OCI-LY7 (cell line): ENCODE measurements at regions not wholly inside any gene's neighbourhood (a gene's known extent, or its start where the extent isn't known, plus 50 kb on each side); places are given as distances from the start of the nearest gene placed in this dataset.

Experiments used
- CTCF ChIP-seq: fragments of 200-600 bp; sonication (generic); conservative IDR thresholded peaks from 2 replicates; pipeline ENCODE4 v1.5.1; 2014; ENCODE audit warnings: mild to moderate bottlenecking, antibody characterized with exemption, low read length, moderate library complexity, mixed read lengths
- EZH2phosphoT487 ChIP-seq: fragments of 200-600 bp; sonication (generic); IDR thresholded peaks from 2 replicates; pipeline ENCODE4 v1.6.1; 2018; ENCODE audit warnings: low read depth, borderline replicate concordance, mild to moderate bottlenecking, mixed run types, antibody characterized with exemption, low read length, moderate library complexity, mixed read lengths

GRCh38 chr2:139744273-139744672, 964.1 kb upstream of the NXPH2 start:
- TF ChIP-seq CTCF = no peak
- no peak for TF ChIP-seq EZH2phosphoT487
